ENCODE measurements at regions not wholly inside any gene's neighbourhood (a gene's known extent, or its start where the extent isn't known, plus 50 kb on each side); places are given as distances from the start of the nearest gene placed in this dataset.

GRCh38 chr2:161005170-161005569 is 155.1 kb upstream of the TANK start:
- H3K27me3 Mint-ChIP-seq: no peaks in the 10 kb centered on the region
- H3K27ac Mint-ChIP-seq: no peak overlapping the region
- H3K36me3 Mint-ChIP-seq (ENCODE audit: insufficient read depth): no peaks in the 10 kb centered on the region
- TF ChIP-seq CTCF (IDR thresholded peaks at IDR 0.05; ENCODE audit: unreplicated experiment): no peak
- no peak overlapping the region for H3K4me3 Mint-ChIP-seq (ENCODE audit: low read depth)
- H3K9me3 Mint-ChIP-seq (ENCODE audit: low read depth): peaks cover 4% of the 10 kb centered on the region
- H3K4me1 Mint-ChIP-seq (ENCODE audit: low read depth): no peaks in the 10 kb centered on the region
- no peak for DNase-seq (ENCODE audit: low spot score, unreplicated experiment)

- H3K36me3 Mint-ChIP-seq (ENCODE audit: insufficient read depth): no peaks in the 10 kb centered on the region
- H3K9me3 Mint-ChIP-seq (ENCODE audit: low read depth): peaks cover 8% of the 10 kb centered on the region
- no peak for TF ChIP-seq CTCF (IDR thresholded peaks at IDR 0.05; ENCODE audit: unreplicated experiment)
- H3K27ac Mint-ChIP-seq: no peak overlapping the region
- H3K27me3 Mint-ChIP-seq: no peaks in the 10 kb centered on the region
- no peak overlapping the region for H3K4me3 Mint-ChIP-seq (ENCODE audit: low read depth)
- no peak for DNase-seq (ENCODE audit: low spot score, unreplicated experiment)
- H3K4me1 Mint-ChIP-seq (ENCODE audit: low read depth): no peaks in the 10 kb centered on the region
These were observed 151.9 kb upstream of the TANK start for GRCh38 chr2:161008311-161008710.

- no peak overlapping the region for H3K4me3 Mint-ChIP-seq (ENCODE audit: low read depth)
- DNase-seq (ENCODE audit: low spot score, unreplicated experiment): no peak
- H3K9me3 Mint-ChIP-seq (ENCODE audit: low read depth): peaks cover 20% of the 10 kb centered on the region
- no peak overlapping the region for H3K27ac Mint-ChIP-seq
- no peaks in the 10 kb centered on the region for H3K4me1 Mint-ChIP-seq (ENCODE audit: low read depth)
- H3K36me3 Mint-ChIP-seq (ENCODE audit: insufficient read depth): peaks cover under 1% of the 10 kb centered on the region
- no peaks in the 10 kb centered on the region for H3K27me3 Mint-ChIP-seq
- no peak for TF ChIP-seq CTCF (IDR thresholded peaks at IDR 0.05; ENCODE audit: unreplicated experiment)
These were observed 149.7 kb upstream of the TANK start for GRCh38 chr2:161010503-161011015.

GRCh38 chr2:161017780-161018470 is 142.3 kb upstream of the TANK start:
- H3K4me1 Mint-ChIP-seq (ENCODE audit: low read depth): no peaks in the 10 kb centered on the region
- no peak for DNase-seq (ENCODE audit: low spot score, unreplicated experiment)

GRCh38 chr2:161019311-161019710 is 140.9 kb upstream of the TANK start:
- peaks cover 1% of the 10 kb centered on the region for H3K36me3 Mint-ChIP-seq (ENCODE audit: insufficient read depth)
- peaks cover 13% of the 10 kb centered on the region for H3K9me3 Mint-ChIP-seq (ENCODE audit: low read depth)
- H3K27ac Mint-ChIP-seq: no peak overlapping the region
- no peak for DNase-seq (ENCODE audit: low spot score, unreplicated experiment)
- no peaks in the 10 kb centered on the region for H3K27me3 Mint-ChIP-seq
- H3K4me1 Mint-ChIP-seq (ENCODE audit: low read depth): no peaks in the 10 kb centered on the region
- no peak overlapping the region for H3K4me3 Mint-ChIP-seq (ENCODE audit: low read depth)
- TF ChIP-seq CTCF (IDR thresholded peaks at IDR 0.05; ENCODE audit: unreplicated experiment): no peak

More at GRCh38 chr2:161017780-161018470, 142.3 kb upstream of the TANK start:
- Mint-ChIP-seq H3K36me3 (ENCODE audit: insufficient read depth) (peaks cover 1% of the 10 kb centered on the region), H3K27ac (no peak overlapping the region), H3K4me3 (ENCODE audit: low read depth) (no peak overlapping the region), H3K9me3 (ENCODE audit: low read depth) (peaks cover 14% of the 10 kb centered on the region), H3K27me3 (no peaks in the 10 kb centered on the region)
- no peak for TF ChIP-seq CTCF (IDR thresholded peaks at IDR 0.05; ENCODE audit: unreplicated experiment)
